ENCODE measurements at regions not wholly inside any gene's neighbourhood (a gene's known extent, or its start where the extent isn't known, plus 50 kb on each side); places are given as distances from the start of the nearest gene placed in this dataset.
"Not testable (repeated sequence)": the region's sequence is repeated elsewhere in the genome, so short reads cannot be mapped to it uniquely, and the experiment has no call there.

DNA sequence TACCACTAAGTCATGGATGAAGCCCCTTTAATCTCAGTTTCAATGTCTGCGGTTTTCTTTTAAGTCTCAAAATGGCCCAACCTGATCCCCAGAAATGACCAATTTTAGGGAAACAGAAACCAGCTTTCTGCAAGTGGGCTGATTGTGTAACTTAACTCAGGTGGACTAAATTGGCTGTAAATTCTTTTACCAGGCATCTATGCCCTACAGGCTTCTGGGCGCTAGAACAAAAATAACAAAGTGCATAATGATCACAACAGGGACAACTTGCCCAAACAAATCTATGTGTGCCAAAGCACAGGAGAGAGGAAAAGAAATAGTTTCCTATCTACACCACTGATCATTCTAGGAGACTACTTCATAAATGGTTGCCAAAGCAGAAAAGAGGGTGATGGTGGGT, 112.3 kb upstream of the SETBP1 start:
- intact Hi-C loops (cut with micrococcal nuclease) = no loop called here

DNA sequence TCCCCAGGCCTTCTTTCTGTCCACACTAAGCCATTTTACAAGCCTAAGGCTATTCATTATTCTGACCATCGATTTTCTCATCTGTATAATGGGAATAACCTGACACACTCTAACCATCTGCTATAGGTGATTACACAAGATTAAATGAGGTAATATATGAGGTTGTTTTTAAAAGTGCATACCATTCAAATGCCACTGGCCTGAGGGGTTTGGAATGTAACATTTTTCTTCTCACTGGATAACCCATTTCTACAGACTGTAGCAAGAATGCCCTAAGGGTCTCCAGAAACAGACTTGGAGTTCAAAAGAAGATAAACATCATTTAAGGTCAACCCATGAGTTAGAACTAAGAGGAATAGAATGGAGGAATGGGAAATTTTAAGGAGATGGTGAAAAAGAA, 111.7 kb upstream of the SETBP1 start:
- intact Hi-C loops (cut with micrococcal nuclease) = no loop called here

DNA sequence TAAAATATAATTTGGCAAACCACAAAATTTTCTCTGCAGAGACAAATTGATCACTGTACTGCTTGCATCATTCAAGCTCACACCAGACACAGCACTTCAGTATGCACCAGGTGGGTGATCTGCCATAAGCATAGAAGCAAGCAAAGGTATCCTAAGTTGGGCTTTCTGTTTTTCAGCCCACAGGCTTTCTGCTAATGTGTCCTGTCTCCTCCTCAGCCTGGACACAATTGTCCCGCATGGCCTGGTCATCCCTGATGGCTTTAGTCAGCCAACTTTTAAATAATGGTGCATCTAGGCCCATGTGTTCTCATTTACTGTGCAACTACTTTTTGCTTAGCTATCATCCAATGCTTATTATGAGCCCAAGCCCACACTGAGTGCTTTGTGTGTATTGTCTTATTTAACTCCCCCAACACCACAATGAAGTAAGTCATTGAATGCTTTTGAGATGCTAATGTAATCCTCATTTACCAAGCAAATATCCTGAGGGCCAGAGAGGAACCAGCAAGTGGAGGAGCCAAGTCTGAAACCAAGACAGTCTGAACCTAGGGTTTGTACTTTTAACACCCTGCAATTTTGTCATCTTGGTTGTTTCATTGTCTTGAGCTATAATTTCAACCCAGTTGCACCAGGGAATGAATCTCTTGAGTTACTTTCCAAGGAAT, 111.2 kb upstream of the SETBP1 start:
- intact Hi-C loops (cut with micrococcal nuclease) = no loop called here

DNA sequence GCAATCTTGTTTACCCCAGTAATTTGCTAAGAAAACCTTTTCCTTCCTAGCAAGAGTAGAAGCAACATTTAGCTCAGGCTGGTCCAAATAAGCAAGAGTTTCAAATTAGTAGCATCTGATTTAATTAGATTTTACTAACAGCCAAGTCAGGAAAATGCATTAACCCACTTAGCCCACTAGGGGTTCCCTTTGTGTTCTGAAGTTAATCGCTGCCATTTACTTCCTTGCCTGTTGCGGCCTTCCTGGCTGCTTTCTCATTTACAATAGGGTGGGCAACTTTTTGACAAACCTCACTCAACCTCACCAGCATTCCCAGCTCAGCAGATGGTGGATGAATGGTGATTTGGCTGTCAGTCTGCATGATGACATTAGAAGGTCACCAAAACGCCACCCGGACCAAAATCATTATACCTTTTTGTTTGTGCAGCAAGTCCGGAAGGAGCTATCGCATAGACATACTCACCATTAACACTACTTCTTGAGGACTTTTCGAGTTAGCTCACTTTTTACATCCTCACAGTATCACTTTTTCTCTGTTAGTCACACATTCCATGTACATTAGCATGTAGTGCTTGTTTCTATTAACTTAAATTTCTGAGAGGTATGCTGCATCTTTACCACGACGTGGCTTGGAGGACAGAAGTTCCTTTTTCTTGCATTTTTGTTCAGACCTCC, 101.5 kb upstream of the SETBP1 start:
- intact Hi-C loops (cut with micrococcal nuclease) = loop anchor here (1.0 to 5.0 kb wide), 5 partner anchors 102 to 633 kb away; partner anchors contain the start of gene SETBP1

DNA sequence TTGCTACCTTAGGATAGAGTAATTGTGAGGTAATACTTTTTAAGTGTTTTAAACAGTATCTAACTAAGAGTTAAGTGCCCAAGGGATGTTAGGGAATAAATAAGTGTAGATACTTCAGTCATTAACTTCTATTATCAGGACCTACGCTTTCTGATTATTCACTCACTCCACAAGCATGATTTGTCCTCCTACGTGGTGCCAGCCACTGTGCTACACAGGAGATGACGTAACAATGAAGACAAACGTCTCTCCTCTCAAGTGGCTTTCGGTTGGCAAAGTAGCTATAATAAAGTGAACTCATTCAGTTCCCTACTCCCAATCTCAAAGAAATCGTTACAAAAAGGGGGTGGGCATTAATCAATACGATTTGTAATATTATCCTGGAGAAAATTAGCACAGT, 100.9 kb upstream of the SETBP1 start:
- intact Hi-C loops (cut with micrococcal nuclease) = loop anchor here (1.0 to 5.0 kb wide), 5 partner anchors 101 to 633 kb away; partner anchors contain the start of gene SETBP1

DNA sequence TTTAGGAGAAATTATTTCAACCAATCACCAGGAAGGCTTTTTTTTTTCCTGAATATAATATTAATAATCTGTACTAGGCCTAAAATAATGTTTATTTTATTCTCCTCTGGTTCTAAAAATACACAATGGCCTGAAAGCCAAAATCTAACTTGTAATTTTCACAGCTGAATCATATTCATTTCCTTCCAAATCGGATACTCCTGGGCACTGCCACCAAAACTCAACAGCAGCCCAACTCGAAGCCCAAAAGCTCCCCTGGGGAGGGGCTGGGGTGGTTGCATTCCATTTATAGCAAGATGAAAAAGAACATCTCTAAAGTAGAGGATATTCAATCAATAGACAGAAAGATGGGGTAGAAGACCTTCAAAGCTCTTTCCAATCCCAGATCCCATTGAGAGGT, 100.5 kb upstream of the SETBP1 start:
- intact Hi-C loops (cut with micrococcal nuclease) = no loop called here

DNA sequence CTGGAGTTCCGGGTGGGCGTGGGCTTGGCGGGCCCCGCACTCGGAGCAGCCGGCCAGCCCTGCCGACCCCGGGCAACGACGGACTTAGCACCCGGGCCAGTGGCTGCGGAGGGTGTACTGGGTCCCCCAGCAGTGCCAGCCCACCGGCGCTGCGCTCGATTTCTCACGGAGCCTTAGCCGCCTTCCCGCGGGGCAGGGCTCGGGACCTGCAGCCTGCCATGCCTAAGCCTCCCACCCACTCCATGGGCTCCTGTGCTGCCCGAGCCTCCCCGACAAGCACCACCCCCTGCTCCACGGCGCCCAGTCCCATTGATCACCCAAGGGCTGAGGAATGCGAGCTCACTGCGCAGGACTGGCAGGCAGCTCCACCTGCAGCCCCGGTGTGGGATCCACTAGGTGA, 99.9 kb upstream of the SETBP1 start:
- intact Hi-C loops (cut with micrococcal nuclease) = not testable (repeated sequence)

DNA sequence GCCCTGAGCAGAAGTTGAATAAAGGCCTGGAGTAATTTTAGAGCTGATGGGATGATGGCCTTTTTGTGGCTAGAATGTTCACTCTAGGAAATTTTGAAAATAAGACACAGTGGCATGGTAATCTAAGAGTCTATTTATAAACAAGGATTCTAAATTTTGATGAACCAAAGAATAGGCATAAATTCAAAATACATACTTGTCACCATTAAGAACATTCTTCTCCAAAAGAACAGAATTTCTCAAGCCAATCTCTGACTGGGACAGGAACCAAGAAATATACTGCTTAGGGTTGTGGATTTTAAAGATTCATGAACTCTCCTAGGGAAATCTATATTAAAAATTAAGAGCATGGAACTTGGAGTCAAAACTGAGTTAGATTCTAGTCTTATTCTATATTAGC, 98.2 kb upstream of the SETBP1 start:
- intact Hi-C loops (cut with micrococcal nuclease) = no loop called here

DNA sequence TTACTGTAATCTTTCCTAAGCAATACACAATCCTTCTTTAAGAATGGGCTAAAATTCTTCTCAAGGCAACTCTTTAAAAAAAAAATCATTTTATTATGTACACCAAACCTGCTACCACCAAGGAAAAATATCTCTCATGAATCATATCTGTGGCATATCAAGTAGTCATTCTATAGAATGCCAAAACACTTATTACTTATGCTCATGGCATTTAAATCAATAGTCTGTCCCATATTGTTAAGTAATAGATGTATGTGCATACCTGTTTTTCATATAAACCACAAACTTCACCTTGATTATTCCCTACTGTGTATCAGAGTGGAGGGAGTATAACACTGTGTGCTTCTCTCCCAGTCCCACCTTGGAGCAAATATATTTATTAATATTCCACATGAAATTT, 95.8 kb upstream of the SETBP1 start:
- intact Hi-C loops (cut with micrococcal nuclease) = no loop called here

DNA sequence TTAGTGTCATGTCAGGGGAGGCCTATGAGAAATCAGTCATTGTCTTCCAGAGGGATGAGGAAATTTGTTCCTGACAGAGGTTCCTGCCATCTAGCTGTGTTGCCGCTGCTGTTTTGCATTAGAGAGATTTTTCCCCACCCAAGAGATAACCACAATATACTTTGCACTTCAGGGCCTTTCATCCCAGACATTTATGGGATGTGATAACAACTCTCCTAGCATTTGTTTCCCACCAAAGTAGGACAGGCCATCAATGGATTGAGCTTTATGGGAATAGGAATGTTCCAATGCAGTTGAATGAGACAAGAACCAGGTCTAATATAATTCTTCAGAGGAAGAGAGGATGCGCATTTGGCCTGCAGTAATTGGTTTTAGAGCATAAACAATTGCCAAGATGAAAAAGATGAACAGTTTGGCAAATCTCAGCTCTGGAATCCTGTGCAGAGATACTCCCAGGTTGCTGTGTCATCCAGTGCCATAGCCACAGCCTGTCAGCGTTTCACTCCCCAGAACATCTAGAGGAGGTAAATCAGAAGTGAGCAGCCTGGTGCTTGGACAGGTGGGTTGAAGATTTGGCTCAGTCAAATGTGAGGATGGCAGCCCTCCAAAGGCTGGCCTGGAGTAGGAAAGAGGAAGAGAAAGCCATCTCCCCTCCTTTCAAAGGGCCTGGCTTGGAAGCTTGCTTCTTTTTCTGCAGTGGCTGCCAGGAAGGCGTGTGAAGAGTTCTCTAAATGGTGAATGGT, 93.7 kb upstream of the SETBP1 start:
- intact Hi-C loops (cut with micrococcal nuclease) = no loop called here

DNA sequence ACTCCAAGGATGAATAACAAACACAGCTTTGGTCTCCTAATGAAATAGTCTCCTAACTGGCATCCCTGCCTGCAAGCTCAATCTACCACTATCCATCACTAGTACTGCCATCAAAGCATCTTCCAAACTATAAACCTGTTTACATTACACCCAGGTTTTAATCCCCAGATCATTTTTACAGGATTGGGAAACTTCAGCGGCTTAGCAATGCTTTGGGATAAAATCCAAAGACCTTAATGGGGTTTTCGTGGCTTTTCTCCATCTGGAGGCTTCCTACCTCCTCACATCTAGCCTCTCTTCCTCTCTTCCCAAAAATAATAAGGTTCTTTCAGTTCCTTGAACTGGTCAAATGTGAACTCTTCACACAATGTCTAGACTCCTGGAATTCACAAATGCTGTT, 92.2 kb upstream of the SETBP1 start:
- intact Hi-C loops (cut with micrococcal nuclease) = no loop called here

DNA sequence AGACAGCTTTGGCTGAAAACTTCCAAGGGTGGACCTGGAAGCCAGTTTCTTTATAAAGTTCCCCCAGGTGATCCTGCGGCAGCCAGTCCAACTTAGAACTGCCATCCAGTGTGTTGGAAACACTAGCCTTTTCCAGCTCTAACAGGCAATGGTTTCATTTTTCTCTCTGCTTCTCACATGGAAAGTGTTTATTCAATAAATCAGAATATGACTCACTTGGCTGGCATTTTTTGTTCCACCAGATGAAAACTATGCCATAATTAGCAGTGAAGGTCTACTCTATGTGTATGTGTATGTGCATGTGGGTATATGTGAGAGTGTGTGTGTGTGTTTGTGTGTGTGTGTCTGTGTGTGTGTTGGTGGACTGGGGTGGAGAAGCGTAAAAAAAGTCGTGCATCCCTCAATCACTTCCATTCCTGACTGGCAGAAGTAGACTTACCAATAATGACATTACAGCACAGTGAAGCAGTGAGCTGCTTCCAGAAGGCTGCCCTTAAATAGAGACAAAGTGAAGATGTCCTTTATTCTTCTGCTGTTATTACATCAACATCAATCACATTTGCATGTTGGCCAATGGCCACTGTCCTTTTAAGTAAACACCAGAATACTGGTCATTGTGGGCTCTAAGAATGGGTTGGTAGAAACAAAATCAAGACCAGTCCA, 90.9 kb upstream of the SETBP1 start:
- intact Hi-C loops (cut with micrococcal nuclease) = no loop called here

DNA sequence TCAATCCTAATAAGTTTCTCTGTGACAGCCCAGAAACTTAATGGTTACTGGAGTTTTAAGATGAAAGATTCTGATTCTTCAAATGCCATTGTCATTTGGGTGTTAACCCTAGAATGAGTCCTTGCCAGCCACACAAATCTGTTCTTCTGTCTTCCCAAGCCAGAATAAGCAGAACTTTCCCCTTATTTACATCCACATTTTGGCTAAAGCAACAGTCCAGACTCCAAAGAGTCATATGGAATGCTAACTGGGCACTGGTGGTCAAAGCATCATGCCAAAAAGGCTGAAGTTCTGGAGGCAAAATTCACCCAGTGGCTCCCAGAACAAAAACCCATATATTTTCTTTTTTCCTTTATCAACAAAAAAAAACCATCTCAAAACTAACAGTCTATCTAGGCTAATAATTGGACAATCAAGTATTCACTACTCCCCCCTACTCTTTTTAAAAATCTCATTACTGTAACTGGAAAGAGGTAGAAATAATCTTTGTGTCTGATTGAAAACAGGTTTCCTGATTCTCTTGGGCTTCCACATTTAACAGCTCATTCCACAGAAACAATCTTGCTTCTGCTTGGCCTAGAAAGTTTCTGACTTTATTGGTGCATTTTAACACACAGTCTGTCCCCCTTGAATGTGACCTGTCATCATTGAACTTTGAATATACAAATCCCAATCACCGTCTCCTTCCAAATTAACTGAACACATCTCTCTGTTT, 89.6 kb upstream of the SETBP1 start:
- intact Hi-C loops (cut with micrococcal nuclease) = no loop called here

DNA sequence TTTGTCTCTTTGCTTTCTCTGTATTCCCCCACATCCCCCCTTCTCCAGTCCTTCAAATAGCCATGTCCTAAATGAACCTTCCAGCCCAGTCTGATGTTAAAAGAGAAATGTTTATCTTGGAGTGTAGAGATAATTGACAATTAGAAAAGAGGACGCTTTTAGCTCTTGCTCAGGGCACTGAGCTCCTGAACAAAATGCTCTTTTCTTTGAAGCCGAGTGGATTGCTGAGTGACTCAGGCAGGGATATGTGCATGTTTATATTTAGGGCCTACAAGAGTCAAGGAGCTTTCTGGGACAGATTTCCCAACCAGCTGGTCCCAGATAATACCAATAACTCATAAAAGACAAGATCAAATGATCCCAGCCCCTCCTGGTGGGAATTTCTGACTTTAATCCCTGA, 88.0 kb upstream of the SETBP1 start:
- intact Hi-C loops (cut with micrococcal nuclease) = no loop called here

DNA sequence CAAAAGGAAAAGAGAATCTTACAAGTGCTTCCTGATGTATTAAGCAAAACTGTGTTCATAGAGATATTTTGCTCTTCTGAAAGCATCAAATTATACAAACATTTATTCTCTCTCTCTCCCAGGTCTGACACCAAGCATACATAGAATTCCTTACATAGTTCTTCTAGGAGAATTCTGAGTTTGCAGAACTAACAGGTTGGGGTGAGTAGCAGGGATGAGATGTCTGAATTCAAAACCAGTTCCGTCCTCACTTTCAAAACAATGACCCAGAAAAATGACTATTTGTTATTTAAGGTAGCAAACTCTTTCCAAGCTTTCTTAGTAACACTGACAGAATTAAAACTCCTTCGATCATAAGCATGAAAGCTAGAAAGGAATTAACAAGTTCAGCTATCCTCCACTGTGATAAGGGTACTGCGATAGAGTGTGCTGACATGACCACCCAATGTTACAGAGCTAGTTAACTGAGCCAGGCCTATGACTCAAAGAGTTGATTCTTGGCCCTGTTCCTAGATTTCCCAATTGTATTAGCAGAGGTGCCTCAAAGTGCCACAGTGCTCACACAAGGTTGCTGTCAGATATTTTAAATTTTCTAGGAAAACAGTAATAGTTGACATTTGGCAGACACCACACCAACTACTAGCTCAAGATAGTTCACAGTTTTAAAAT, 85.8 kb upstream of the SETBP1 start:
- intact Hi-C loops (cut with micrococcal nuclease) = no loop called here

DNA sequence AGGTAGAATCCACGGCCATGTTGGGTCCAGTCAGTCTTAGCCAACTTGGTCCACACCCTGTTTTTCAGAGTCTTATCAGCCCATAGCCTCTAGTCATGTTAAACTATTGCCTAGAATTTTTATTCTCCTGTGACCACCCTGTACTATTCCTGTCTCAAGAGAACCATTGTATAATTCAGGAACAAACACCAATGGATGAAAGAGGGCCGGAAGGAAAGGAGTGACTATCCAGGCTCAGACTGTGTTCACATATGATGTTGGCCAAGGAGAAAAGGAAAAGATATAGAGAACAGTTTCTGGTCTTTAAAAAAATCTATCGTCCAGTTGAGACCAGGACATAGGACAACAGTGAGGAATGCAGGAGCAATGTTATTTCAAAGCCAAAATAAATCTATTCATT, 82.9 kb upstream of the SETBP1 start:
- intact Hi-C loops (cut with micrococcal nuclease) = no loop called here

DNA sequence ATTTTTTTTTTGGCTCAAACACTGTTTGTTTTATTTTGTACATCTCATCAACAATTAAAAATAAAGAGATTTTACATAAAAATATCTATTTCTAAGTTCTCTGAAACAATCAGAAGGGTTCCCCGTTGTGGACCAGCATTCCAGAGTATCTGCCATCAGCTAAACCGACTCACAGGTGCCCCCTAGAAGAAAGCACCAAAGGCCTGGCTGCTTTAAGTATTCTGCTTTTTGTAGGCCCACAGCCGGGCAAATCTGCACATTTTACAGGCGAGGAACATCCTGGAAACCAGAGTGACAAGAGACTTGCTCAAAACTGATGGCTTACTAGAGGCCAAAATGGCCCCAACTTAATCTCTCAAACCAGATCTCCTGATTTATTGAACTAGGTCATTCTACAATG, 82.2 kb upstream of the SETBP1 start:
- intact Hi-C loops (cut with micrococcal nuclease) = no loop called here

DNA sequence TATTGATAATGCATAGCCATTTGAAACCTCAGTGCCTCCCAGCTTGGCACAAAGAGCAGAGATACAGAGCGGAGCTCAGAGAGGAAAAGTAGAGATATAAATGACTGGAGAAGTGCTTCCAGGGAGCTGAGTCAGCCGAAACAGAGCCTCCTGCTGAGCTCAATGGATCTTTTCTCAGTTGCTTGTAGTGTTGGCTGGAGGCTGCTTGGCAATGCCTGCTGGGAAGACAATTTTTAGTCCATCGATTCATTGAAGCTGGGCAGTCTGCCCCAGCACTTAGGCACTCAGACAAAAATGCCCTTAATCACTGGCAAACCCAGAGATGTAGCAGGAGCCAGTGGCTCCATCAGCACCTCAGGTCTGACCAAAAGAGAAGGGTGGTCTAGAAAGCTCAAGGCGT, 81.3 kb upstream of the SETBP1 start:
- intact Hi-C loops (cut with micrococcal nuclease) = no loop called here

DNA sequence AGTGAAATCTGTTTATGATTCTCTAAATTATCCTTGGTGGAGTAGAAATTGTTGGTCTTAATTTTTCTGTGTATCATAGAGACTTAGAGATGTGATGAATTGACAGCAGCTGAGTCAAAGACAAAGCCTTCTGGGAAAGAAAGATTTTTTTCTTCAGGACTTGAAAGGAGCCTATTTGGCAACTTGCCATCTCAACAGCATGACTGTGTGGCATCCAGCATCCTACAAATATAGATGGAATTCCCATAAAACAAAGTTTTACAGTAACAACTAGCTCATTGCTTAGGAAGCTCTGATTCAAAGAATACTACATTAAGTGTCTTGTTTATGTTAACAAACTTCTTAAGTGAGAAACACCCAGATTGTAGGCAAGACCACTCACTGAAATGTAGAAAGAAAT, 79.2 kb upstream of the SETBP1 start:
- intact Hi-C loops (cut with micrococcal nuclease) = no loop called here

DNA sequence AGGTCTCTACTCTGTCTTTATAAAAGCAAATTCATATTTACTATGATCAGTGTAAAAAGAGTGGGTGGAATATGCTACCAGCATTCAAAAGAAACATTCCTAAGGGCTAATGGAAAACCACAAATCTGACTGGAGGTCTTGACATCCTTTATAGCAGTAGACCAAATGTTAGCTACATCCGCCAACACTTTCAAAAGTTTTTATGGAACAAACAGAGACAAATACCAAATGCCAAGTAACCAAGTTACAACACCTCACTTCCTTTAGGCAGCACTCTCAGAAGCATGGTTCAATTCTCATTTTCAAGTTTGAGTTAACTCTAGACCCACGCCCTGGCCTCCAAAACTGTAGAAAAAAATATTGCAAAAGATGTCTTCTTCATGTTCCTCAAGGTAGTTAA, 78.3 kb upstream of the SETBP1 start:
- intact Hi-C loops (cut with micrococcal nuclease) = no loop called here

DNA sequence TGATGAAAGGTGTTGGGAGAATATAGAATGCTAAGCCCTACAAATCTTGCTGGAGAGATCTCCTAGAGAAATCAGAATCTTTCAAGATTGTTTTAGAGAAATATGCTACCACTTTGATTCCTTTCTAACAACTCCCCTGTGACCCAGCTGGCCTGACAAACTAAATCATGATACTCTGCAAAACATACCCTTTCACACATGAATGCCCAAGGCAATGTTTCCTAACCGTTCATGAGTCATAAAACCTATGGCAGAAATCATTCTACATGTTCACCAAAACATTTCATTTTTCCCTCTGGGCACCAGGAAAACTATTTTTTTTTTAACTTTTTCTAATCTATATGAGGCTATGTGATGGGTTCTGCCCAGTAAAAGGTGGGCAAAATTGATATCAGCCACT, 77.8 kb upstream of the SETBP1 start:
- intact Hi-C loops (cut with micrococcal nuclease) = no loop called here

All from T-helper 1 cell treated with Interleukin-12 subunit alpha and Interleukin-12 subunit beta and Interleukin-4 antibody, amounts not matched to agents 30 ng/mL and 1 ng/mL, for 36 hours (primary cell).